Mesothelial cell of epicardium (in vitro differentiated cells): ENCODE measurements at regions not wholly inside any gene's neighbourhood (a gene's known extent, or its start where the extent isn't known, plus 50 kb on each side); places are given as distances from the start of the nearest gene placed in this dataset.

Source experiments
- DNase-seq, 2 experiments: peaks; one replicate each; pipeline ENCODE4 v3.0.0; 2021; ENCODE audit warnings: low spot score in 2 of 2; ENCODE audit not compliant: unreplicated experiment in 2 of 2
- H3K27ac Mint-ChIP-seq: 2 replicates; pipeline ENCODE4 v1.8.0; 2021; ENCODE audit warnings: mixed read lengths
- H3K27me3 Mint-ChIP-seq: 2 replicates; pipeline ENCODE4 v1.8.0; 2021; ENCODE audit warnings: low read depth, mixed read lengths
- H3K36me3 Mint-ChIP-seq: 2 replicates; pipeline ENCODE4 v1.8.0; 2021; ENCODE audit warnings: mixed read lengths
- H3K4me1 Mint-ChIP-seq: 2 replicates; pipeline ENCODE4 v1.8.0; 2021; ENCODE audit warnings: mixed read lengths
- H3K4me3 Mint-ChIP-seq: 2 replicates; pipeline ENCODE4 v1.8.0; 2021; ENCODE audit warnings: mild to moderate bottlenecking, moderate library complexity, mixed read lengths
- H3K9me3 Mint-ChIP-seq: 2 replicates; pipeline ENCODE4 v1.8.0; 2021; ENCODE audit warnings: mixed read lengths
- CTCF ChIP-seq: fragments of 200-600 bp; sonication (generic); IDR thresholded peaks from one replicate; pipeline ENCODE4 v1.5.0; 2021; ENCODE audit warnings: antibody characterized with exemption; ENCODE audit not compliant: unreplicated experiment

- H3K4me3 Mint-ChIP-seq: no peak overlapping the region
- H3K27ac Mint-ChIP-seq: no peak overlapping the region
- TF ChIP-seq CTCF: no peak
- H3K36me3 Mint-ChIP-seq: no peaks in the 10 kb centered on the region
- DNase-seq: no peak
- no peaks in the 10 kb centered on the region for H3K27me3 Mint-ChIP-seq
- H3K4me1 Mint-ChIP-seq: peaks cover 27% of the 10 kb centered on the region
- no peaks in the 10 kb centered on the region for H3K9me3 Mint-ChIP-seq
These were observed 209.9 kb upstream of the ROPN1 start for GRCh38 chr3:124201786-124202185.

GRCh38 chr3:124202754-124203153 is 210.8 kb upstream of the ROPN1 start:
- TF ChIP-seq CTCF: no peak
- Mint-ChIP-seq H3K9me3 (no peaks in the 10 kb centered on the region), H3K27ac (no peak overlapping the region), H3K36me3 (no peaks in the 10 kb centered on the region), H3K27me3 (no peaks in the 10 kb centered on the region), H3K4me1 (peaks cover 27% of the 10 kb centered on the region), H3K4me3 (no peak overlapping the region)
- DNase-seq: no peak

GRCh38 chr3:124203292-124203691 is 211.4 kb upstream of the ROPN1 start:
- Mint-ChIP-seq H3K27ac (no peak overlapping the region), H3K4me3 (no peak overlapping the region), H3K9me3 (no peaks in the 10 kb centered on the region), H3K27me3 (no peaks in the 10 kb centered on the region), H3K36me3 (no peaks in the 10 kb centered on the region), H3K4me1 (peaks cover 27% of the 10 kb centered on the region)
- DNase-seq: no peak
- TF ChIP-seq CTCF: no peak

- Mint-ChIP-seq H3K27ac (no peak overlapping the region), H3K27me3 (no peaks in the 10 kb centered on the region), H3K36me3 (no peaks in the 10 kb centered on the region), H3K4me3 (no peak overlapping the region), H3K4me1 (peaks cover 26% of the 10 kb centered on the region), H3K9me3 (no peaks in the 10 kb centered on the region)
- no peak for TF ChIP-seq CTCF
- DNase-seq: no peak
These were observed 214.5 kb upstream of the ROPN1 start for GRCh38 chr3:124206225-124207055.

- DNase-seq: no peak
- H3K27ac Mint-ChIP-seq: no peak overlapping the region
- no peak for TF ChIP-seq CTCF
- H3K4me1 Mint-ChIP-seq: peaks cover 21% of the 10 kb centered on the region
- H3K4me3 Mint-ChIP-seq: no peak overlapping the region
- no peaks in the 10 kb centered on the region for H3K27me3 Mint-ChIP-seq
- H3K36me3 Mint-ChIP-seq: no peaks in the 10 kb centered on the region
- no peaks in the 10 kb centered on the region for H3K9me3 Mint-ChIP-seq
These were observed 215.2 kb upstream of the ROPN1 start for GRCh38 chr3:124207077-124207476.
